Adipocyte (in vitro differentiated cells): ENCODE measurements at regions not wholly inside any gene's neighbourhood (a gene's known extent, or its start where the extent isn't known, plus 50 kb on each side); places are given as distances from the start of the nearest gene placed in this dataset.
"Not testable (repeated sequence)": the region's sequence is repeated elsewhere in the genome, so short reads cannot be mapped to it uniquely, and the experiment has no call there.

Experiments
- DNase-seq: peaks from one replicate; pipeline ENCODE4 v3.0.0-alpha.2; 2015; ENCODE audit warnings: low read depth
- H3K27me3 ChIP-seq: replicated peaks from 2 replicates; pipeline ENCODE4 v1.7.0; 2013; ENCODE audit warnings: mild to moderate bottlenecking, low read length, moderate library complexity; ENCODE audit not compliant: control insufficient read depth, insufficient read depth
- H3K36me3 ChIP-seq: 2 replicates; pipeline ENCODE4 v1.7.0; 2013; ENCODE audit warnings: low read length, mild to moderate bottlenecking, moderate library complexity; ENCODE audit not compliant: control insufficient read depth, insufficient read depth, severe bottlenecking
- H3K4me1 ChIP-seq: 2 replicates; pipeline ENCODE4 v1.7.0; 2013; ENCODE audit warnings: mild to moderate bottlenecking, low read length, moderate library complexity; ENCODE audit not compliant: control insufficient read depth, insufficient read depth
- H3K4me3 ChIP-seq: 2 replicates; pipeline ENCODE4 v1.7.0; 2013; ENCODE audit warnings: mild to moderate bottlenecking, low read length, moderate library complexity
- H3K9ac ChIP-seq: 2 replicates; pipeline ENCODE4 v1.7.0; 2013; ENCODE audit warnings: mild to moderate bottlenecking, low read length, moderate library complexity
- H3K9me3 ChIP-seq: 2 replicates; pipeline ENCODE4 v1.7.0; 2013; ENCODE audit warnings: mild to moderate bottlenecking, low read length, moderate library complexity; ENCODE audit not compliant: control insufficient read depth

GRCh38 chr10:2898509-2898860 is 168.9 kb upstream of the PFKP start:
- DNase-seq: no peak
- Histone ChIP-seq H3K4me3 (no peak overlapping the region), H3K27me3 (peaks cover 31% of the 10 kb centered on the region), H3K4me1 (no peaks in the 10 kb centered on the region), H3K9me3 (no peaks in the 10 kb centered on the region), H3K9ac (no peak overlapping the region), H3K36me3 (no peaks in the 10 kb centered on the region)

GRCh38 chr10:2897619-2898508 is 169.5 kb upstream of the PFKP start:
- H3K9me3 ChIP-seq: no peaks in the 10 kb centered on the region
- no peak overlapping the region for H3K4me3 ChIP-seq
- peaks cover 27% of the 10 kb centered on the region for H3K27me3 ChIP-seq
- H3K36me3 ChIP-seq: no peaks in the 10 kb centered on the region
- no peak overlapping the region for H3K9ac ChIP-seq
- no peak for DNase-seq
- H3K4me1 ChIP-seq: no peaks in the 10 kb centered on the region

- not testable (repeated sequence) for H3K4me1 ChIP-seq, H3K9ac ChIP-seq, H3K9me3 ChIP-seq, H3K36me3 ChIP-seq, H3K4me3 ChIP-seq, DNase-seq
- peaks cover 25% of the 10 kb centered on the region for H3K27me3 ChIP-seq
These were observed 171.0 kb upstream of the PFKP start for GRCh38 chr10:2896334-2896733.

GRCh38 chr10:2895594-2896196 is 171.7 kb upstream of the PFKP start:
- H3K36me3 ChIP-seq: no peaks in the 10 kb centered on the region
- no peak for DNase-seq
- H3K9me3 ChIP-seq: no peaks in the 10 kb centered on the region
- H3K4me1 ChIP-seq: no peaks in the 10 kb centered on the region
- H3K9ac ChIP-seq: no peak overlapping the region
- no peak overlapping the region for H3K4me3 ChIP-seq
- H3K27me3 ChIP-seq: peaks cover 19% of the 10 kb centered on the region

- Histone ChIP-seq H3K4me3 (no peak overlapping the region), H3K27me3 (peaks cover 7% of the 10 kb centered on the region), H3K9me3 (no peaks in the 10 kb centered on the region), H3K4me1 (no peaks in the 10 kb centered on the region), H3K9ac (no peak overlapping the region), H3K36me3 (no peaks in the 10 kb centered on the region)
- DNase-seq: no peak
These were observed 173.4 kb upstream of the PFKP start for GRCh38 chr10:2893991-2894390.

GRCh38 chr10:2893158-2893845 is 174.0 kb upstream of the PFKP start:
- no peaks in the 10 kb centered on the region for H3K4me1 ChIP-seq
- H3K9ac ChIP-seq: no peak overlapping the region
- peak; percentile 35 for DNase-seq
- no peaks in the 10 kb centered on the region for H3K9me3 ChIP-seq
- H3K27me3 ChIP-seq: peaks cover 7% of the 10 kb centered on the region
- no peak overlapping the region for H3K4me3 ChIP-seq
- no peaks in the 10 kb centered on the region for H3K36me3 ChIP-seq

- no peak for DNase-seq
- Histone ChIP-seq H3K36me3 (no peaks in the 10 kb centered on the region), H3K9ac (no peak overlapping the region), H3K4me3 (no peak overlapping the region), H3K9me3 (no peaks in the 10 kb centered on the region), H3K27me3 (peaks cover 9% of the 10 kb centered on the region), H3K4me1 (no peaks in the 10 kb centered on the region)
These were observed 175.6 kb upstream of the PFKP start for GRCh38 chr10:2891770-2892124.

GRCh38 chr10:2891073-2891769 is 176.1 kb upstream of the PFKP start:
- Histone ChIP-seq H3K27me3 (peaks cover 13% of the 10 kb centered on the region), H3K4me3 (no peak overlapping the region), H3K36me3 (no peaks in the 10 kb centered on the region), H3K9me3 (no peaks in the 10 kb centered on the region), H3K4me1 (no peaks in the 10 kb centered on the region), H3K9ac (no peak overlapping the region)
- no peak for DNase-seq

GRCh38 chr10:2890093-2890492 is 177.3 kb upstream of the PFKP start:
- no peak overlapping the region for H3K4me3 ChIP-seq
- H3K9ac ChIP-seq: no peak overlapping the region
- peaks cover 7% of the 10 kb centered on the region for H3K27me3 ChIP-seq
- H3K36me3 ChIP-seq: no peaks in the 10 kb centered on the region
- H3K4me1 ChIP-seq: no peaks in the 10 kb centered on the region
- H3K9me3 ChIP-seq: no peaks in the 10 kb centered on the region
- DNase-seq: no peak

- H3K4me1 ChIP-seq: no peaks in the 10 kb centered on the region
- H3K36me3 ChIP-seq: no peaks in the 10 kb centered on the region
- H3K9ac ChIP-seq: no peak overlapping the region
- no peak for DNase-seq
- H3K9me3 ChIP-seq: no peaks in the 10 kb centered on the region
- no peak overlapping the region for H3K4me3 ChIP-seq
- H3K27me3 ChIP-seq: peaks cover 14% of the 10 kb centered on the region
These were observed 178.8 kb upstream of the PFKP start for GRCh38 chr10:2888403-2889004.
